NT2/D1 (cell line): ENCODE measurements at regions not wholly inside any gene's neighbourhood (a gene's known extent, or its start where the extent isn't known, plus 50 kb on each side); places are given as distances from the start of the nearest gene placed in this dataset.

ENCODE experiments used
- SUZ12 ChIP-seq: IDR thresholded peaks from 2 replicates; pipeline ENCODE4 v1.6.1; 2011; ENCODE audit not compliant: insufficient read length, insufficient read depth; ENCODE audit errors: extremely low read depth
- ZNF274 ChIP-seq: IDR thresholded peaks from 2 replicates; pipeline ENCODE4 v1.6.1; 2011; ENCODE audit warnings: mild to moderate bottlenecking, low read depth, low read length

- TF ChIP-seq ZNF274 (no peak), SUZ12 (no peak)
These were observed 79.2 kb upstream of the ARHGEF7 start for GRCh38 chr13:111035861-111036260.
